SH-SY5Y (cell line): ENCODE measurements at regions not wholly inside any gene's neighbourhood (a gene's known extent, or its start where the extent isn't known, plus 50 kb on each side); places are given as distances from the start of the nearest gene placed in this dataset.

Experiments
- GATA2 ChIP-seq: IDR thresholded peaks from 2 replicates; pipeline ENCODE4 v1.6.1; 2011; ENCODE audit warnings: mild to moderate bottlenecking, low read depth, low read length
- GATA3 ChIP-seq: IDR thresholded peaks from 2 replicates; pipeline ENCODE4 v1.6.1; 2011; ENCODE audit warnings: low read depth, mild to moderate bottlenecking, low read length, moderate library complexity

DNA sequence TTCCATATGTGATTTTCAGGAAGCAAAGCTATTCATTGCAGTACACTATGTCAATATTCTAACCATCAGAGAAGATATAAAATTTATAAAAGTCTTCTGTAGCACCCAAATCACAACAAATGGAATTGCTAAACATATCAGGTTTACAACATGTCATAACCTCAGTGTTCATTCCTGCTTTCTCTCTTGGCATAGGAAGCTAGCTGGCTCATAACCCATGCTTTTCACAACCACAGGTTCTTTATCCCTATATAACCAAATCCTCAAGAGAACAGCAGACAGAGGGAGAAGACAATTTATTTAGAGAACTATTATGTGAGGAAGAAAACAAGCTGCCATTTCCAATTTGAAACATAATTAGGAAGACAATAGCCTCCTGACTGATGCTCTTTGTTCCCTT is 997.0 kb upstream of the ACVR2A start:
- TF ChIP-seq GATA3 (no peak), GATA2 (no peak)

DNA sequence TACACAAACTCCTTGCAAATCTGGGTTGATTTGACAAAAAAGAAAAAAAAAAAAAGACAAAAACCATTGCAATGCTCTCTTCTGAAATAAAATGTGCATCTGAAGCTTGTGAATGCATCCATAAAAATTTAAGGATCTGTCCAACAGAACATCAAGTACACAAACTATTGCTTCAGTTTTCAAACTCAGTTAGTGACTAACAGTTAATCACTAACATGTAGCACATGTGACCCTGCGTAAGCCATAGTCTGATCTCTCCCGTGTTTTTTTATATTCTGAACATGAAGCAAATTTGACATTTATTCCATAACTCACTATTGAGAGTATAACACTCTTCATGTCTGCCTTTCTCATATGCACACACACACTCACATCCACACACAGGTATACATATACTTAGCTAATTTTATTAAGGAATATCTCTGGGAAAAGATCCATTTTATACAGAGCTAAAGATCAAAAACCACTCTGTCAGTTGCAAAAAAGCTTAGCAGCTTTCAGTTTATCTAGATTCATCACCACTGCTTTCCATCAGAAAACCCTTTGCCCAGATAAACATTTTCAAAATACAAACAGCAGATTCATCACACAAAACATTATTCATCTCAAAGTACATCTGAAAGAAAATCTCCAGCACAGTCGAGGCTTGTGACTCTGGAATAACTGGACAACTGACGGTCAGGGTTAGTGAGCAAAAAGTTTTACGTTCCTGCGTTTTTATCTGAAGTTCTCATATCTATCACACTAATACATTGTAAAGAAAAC is 1000.4 kb upstream of the ACVR2A start:
- TF ChIP-seq GATA3 (no peak), GATA2 (no peak)

DNA sequence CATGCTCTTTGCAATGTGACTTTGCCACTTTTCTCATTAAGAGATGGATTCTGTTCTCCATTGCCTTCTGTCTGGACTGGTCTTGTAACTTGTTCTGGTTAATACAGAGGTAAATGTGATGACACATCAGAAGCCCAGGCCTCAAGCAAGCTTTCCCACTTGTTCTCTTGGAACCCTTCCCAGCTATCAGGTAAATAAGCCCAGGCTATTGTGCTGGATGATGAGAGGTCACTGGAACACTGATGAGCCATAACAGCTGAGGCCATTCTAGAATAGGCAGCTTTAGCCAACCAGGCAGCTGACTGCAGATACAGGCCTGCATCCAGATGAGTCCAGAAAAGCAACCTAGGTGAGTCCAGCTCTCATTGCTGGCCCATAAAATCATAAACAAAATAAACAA is 1007.0 kb upstream of the ACVR2A start:
- no peak for TF ChIP-seq GATA2
- TF ChIP-seq GATA3 = no peak

DNA sequence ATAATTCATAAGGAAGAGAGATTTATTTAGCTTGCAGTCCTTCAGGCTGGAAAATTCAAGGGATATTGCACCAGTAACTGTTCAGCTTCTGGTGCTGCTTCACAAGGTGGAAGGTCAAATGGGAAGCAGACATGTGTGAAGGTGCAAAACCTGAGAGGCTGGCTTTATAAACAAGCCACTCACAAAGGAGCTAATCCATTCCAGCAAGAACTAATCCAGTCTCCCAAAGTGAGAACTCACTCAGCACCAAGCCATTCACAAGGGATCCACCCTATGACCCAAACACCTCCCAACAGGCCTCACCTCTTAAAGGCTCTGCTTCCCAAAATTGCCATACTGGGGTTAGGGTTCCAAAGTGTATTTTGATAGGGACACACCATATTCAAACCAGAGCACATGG is 1018.4 kb upstream of the ACVR2A start:
- TF ChIP-seq GATA3 (no peak), GATA2 (no peak)

DNA sequence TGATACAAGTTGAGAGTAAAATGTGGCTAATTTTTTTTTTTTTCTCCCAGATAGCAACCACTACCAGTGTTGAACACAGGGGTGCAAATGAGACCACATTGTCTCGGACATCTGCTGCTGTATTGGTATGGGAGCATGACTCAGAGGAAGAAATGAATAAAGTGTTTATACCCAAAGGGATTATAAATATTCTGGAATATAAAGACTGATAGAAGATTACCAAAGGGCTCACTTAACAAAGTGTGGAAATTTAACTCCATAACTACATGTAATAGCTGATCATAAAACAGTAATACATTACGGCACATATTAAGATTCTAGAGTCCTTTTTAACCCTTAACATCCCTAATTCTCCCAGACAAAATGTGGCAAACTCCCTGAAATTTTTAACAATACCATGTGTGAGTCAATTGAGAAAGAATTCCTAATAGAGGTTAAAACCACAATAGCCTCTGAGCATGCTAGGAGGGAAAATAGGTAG is 1023.0 kb upstream of the ACVR2A start:
- no peak for TF ChIP-seq GATA2
- TF ChIP-seq GATA3 = no peak

DNA sequence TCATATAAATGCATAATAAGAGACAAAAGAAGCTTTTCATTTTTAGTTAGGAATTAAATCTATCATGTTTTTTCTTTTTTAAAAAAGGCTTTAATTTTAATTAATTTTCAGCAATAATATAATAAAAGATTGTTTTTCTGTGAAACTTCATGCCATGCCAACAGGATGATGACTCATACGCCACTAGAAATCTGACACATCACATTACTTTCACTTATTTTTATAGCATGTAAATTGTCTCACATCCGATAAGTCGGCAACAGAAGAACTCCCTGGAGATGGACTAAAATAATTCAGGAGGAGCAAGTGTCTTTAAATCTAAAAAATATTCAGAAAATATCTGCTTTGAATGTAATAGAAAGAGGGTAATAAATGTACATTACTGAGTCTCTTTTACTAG is 1024.2 kb upstream of the ACVR2A start:
- TF ChIP-seq GATA3 = no peak
- no peak for TF ChIP-seq GATA2

DNA sequence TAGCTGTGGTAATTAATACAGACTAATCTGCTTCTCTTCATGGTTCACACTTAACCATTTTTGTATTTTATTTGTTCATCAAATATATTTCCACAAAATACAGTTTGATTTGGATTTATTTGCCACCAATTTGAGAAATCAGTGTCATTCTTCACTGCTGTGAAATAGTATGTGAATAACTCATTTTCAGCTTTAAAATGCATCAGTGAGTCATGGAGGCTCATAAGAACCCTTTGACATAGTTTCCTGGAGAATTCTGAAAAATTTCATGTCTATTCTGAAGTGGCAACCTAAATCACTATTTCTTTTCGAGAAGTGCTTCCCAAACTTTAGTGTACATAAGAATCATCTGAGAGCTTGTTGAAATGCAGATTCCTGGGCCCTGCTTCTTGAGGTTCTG is 1026.7 kb upstream of the ACVR2A start:
- no peak for TF ChIP-seq GATA2
- no peak for TF ChIP-seq GATA3

DNA sequence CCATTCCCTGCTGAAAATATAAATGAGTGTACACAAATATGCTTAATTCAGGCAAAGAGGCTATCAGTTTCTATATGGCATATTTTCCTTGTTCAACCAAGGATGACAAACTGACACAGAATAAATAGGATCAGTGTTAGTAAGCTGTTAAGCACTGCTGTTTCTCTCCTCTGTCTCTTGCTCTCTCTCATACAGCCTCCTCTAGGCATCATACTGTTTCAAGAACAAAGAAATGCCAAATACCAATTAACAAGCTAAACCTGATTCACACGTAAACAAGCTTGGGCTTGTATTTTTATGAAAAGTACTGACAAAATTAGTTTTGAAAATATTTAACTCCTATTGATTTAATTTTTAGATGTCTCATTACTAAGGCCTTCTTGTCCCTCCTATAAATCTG is 1027.2 kb upstream of the ACVR2A start:
- TF ChIP-seq GATA3 = no peak
- TF ChIP-seq GATA2 = no peak

DNA sequence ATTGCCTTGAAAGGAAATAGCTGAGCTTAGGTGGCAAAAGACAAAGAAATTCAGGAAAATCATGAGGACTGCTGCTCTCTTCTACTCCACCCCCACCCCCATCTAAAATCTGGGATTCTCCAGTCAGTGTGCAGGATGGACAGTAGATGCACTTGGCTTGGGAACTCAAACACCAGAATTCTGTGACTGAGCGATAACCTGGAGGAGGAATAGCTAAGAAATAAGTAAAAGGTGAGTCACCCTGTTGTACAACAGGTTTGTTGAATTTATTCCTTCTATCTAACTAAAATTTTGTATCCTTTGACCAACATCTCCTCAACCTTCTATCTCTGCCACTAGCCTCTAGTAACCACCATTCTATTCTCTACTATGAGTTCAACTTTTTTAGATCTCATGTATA is 1029.9 kb upstream of the ACVR2A start:
- TF ChIP-seq GATA3 (no peak), GATA2 (no peak)

DNA sequence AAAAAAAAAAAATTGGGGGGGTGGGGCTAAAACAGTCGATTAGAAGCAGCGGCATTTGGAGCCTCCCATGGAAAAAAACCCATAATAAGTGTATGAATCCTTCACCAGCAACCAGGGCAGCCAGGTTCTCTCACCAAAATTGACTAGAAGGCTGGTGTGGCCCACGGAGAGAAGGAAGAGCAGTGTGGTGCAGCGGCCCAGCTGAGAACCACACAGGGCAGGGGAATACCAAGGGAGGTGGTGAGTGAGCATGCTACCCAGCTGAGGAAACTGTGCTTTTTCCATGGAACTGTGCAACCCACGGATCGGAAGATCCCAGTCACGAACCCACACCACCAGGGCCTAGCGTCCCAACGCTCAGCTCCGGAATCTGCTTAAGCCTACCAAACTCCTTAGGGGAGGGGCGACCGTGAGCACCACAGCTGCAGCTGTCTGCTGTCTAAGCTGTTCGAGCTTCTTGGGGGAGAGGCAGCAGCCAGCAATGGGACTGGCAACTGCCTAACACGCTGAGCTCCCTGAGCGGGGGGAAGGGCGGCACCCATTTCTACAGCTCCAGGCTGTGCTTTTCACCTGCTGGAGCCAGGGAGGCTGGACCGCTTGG is 1037.2 kb upstream of the ACVR2A start:
- no peak for TF ChIP-seq GATA2
- no peak for TF ChIP-seq GATA3

DNA sequence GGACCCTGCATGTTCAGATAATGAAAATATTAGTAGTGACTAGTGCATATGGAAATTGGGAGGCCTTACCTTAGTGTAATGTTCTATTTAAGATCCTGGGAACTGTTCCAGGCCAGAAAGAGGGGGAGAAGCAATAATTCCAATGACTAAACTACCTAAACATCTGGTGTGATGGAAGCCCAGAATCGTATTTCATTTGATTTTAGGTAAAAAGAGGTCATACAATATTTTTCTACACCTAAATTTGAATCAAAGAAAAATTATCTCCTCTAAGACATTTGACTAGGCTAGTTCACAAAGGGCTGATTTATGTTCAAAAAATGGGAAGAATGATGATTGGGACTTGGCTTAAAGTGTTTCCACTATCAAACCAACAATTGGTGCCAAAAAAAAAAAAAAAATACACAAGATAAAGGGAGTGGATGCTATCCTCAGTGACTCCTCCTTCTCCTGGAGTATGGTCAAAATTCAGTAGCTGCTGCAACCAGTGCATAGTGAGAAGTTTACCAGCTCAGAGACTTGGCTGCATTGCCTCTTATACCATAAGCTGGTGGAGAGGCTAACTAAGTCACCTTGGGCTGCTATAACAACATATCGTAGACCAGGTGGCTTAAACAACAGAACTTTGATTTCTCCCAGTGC is 1038.3 kb upstream of the ACVR2A start:
- TF ChIP-seq GATA2 (no peak), GATA3 (no peak)

DNA sequence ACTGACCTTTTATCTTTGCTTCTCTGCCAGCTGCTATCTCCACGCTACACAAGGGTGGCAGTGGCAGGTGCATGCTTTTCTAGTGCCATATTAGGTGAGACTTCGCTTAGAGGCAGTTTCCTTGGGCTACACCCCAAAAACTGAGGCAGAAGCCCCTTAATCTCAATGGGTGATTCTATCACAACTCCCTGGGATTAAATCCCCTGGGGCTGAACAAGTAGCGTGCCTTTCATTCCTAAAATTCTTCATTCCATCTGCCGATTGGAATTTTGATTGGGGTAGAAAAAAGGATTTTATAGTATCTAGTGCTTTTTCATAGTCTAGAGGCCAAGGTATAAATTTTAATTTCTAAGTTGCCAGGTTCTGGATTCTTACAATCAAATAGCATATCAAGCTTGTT is 1040.5 kb upstream of the ACVR2A start:
- TF ChIP-seq GATA3 (no peak), GATA2 (no peak)

DNA sequence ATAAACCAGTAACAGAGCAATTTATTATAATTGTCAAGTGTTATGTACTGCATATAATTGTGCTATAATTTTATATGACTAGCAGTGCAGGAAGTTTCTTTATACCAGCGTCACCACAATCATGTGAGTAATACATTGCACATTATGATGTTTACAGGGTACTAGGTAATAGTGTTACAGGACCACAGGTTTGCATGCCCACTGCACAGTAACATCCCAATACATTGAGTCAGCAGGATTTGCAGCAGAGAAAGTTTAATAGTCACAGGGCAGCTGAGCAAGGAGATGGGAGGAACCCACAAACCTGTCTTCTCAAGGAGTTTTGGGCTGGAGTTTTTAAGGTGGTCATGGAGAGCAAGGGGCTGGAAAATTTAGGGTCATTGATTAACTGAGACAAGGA is 1042.9 kb upstream of the ACVR2A start:
- TF ChIP-seq GATA2 (no peak), GATA3 (no peak)

DNA sequence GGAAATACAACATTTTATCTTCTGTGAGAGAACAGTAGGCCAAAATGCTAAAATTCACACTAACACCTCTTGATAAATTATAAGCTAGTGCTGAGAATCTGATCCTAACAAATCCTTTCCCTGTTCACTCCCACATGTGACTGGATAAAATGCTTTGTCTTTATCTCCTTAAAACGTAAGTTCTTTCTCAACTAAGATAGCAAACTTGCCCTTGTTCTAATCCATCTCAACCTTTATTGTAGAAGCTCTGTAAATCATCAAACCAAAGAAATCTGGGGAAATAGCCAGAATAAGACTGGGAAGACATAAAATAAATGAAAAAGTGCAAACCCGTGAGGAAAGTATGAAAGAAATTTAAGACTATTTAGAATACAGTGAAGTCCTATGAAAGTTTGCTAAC is 1058.4 kb upstream of the ACVR2A start:
- TF ChIP-seq GATA3 (no peak), GATA2 (no peak)

DNA sequence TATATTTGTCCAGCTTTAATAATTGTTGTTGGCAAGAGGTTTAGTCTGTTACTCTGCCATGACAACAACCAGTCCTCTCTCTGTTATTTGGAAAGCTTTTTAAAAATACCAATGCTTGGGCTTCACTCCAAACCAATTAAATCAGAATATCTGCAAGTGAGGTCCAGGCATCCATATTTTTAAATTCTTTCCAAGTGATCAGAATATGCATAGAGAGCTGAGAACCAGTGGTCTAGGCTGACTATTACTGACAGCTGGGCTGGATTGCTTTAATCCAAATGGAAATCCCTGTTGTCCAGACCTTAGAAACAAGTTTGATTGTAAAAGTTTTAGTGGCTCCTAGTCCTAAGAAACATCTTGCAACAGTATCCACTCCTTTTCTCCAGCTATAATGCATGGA is 1059.7 kb upstream of the ACVR2A start:
- no peak for TF ChIP-seq GATA2
- TF ChIP-seq GATA3 = no peak

DNA sequence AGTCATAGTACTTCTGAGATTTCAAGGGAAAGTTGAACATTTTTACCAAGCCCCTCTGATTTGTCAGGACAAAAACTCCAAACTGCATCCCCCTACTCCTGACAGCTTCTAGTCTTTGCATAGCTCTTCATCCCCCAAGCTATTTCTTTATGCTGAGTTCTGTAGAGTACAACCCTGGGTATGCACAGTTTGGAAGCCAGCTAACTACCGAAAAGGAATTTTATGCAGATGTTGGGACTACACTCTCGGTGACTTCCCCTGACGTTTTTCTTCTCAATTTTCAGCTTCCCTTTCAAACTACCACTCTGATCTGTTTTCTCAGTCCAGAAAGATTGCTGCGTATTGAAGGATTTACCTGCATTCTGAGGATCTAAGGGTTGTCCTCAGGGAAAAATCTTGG is 1060.2 kb upstream of the ACVR2A start:
- no peak for TF ChIP-seq GATA2
- TF ChIP-seq GATA3 = no peak
